HepG2 (cell line): ENCODE measurements at regions not wholly inside any gene's neighbourhood (a gene's known extent, or its start where the extent isn't known, plus 50 kb on each side); places are given as distances from the start of the nearest gene placed in this dataset.
"Not testable (repeated sequence)": the region's sequence is repeated elsewhere in the genome, so short reads cannot be mapped to it uniquely, and the experiment has no call there.

Experiments
- ATAC-seq: fragments of 200-7000 bp; cut with Tn5 transposase; 3 replicates; pipeline ENCODE4 v1.9.1; 2020; ENCODE audit warnings: mild to moderate bottlenecking, moderate library complexity
- BruUV-seq: library from RNA; stranded (reverse); fragments of 400-500 nt; replicated peaks from 2 replicates; lab custom pipeline; 2021; lab: Mats Ljungman, UMichigan
- CTCF ChIA-PET: fragments of 300-600 bp; formaldehyde crosslinking; extraction: SDS; loops from one replicate; lab custom pipeline; 2021; ENCODE audit warnings: low total read pairs, inconsistent platforms, low intra/inter-chr PET ratio; lab: Yijun Ruan, JAX
- POLR2A ChIA-PET: fragments of 350-600 bp; sonication (Branson Sonifier 250); formaldehyde crosslinking; loops from one replicate; lab custom pipeline; 2020; ENCODE audit warnings: antibody characterized with exemption, inconsistent platforms; lab: Yijun Ruan, JAX
- DNase-seq: peaks from one replicate; pipeline ENCODE4 v3.0.0-alpha.2; 2015; ENCODE audit warnings: low spot score
- FAIRE-seq: peaks from 3 replicates; lab custom pipeline; 2011; peaks lifted over from hg19 to GRCh38; lab: Jason Lieb, UNC
- H2AFZ ChIP-seq: one replicate; pipeline ENCODE4 v1.6.1; 2011; ENCODE audit warnings: low read length, inconsistent platforms
- H3K27ac ChIP-seq: fragments of 300-600 bp; 3 replicates; pipeline ENCODE4 v1.8.0; 2011; ENCODE audit warnings: mixed run types, mild to moderate bottlenecking, mixed read lengths, low read length, inconsistent platforms; ENCODE audit not compliant: insufficient read depth; ENCODE audit errors: extremely low read length
- H3K27me3 ChIP-seq, 2 experiments: fragments of 200-600 bp in 1 of 2; 2 replicates in 1 of 2; 3 replicates in 1 of 2; pipeline versions ENCODE4 v1.6.0 to v1.8.0; 2011; ENCODE audit warnings: low read length in 2 of 2, mild to moderate bottlenecking in 2 of 2, moderate library complexity in 2 of 2, inconsistent platforms in 1 of 2; ENCODE audit not compliant: insufficient read depth in 2 of 2, control insufficient read depth in 1 of 2
- H3K36me3 ChIP-seq, 2 experiments: fragments of 200-600 bp in 1 of 2; replicated peaks in 1 of 2; 2 replicates in 1 of 2; 3 replicates in 1 of 2; pipeline versions ENCODE4 v1.5.1 to v1.8.0; 2011; ENCODE audit warnings: low read length in 2 of 2, inconsistent platforms in 1 of 2; ENCODE audit not compliant: insufficient read depth in 2 of 2, control insufficient read depth in 1 of 2
- H3K4me1 ChIP-seq: 2 replicates; pipeline ENCODE4 v1.5.1; 2012; ENCODE audit warnings: low read length, inconsistent platforms; ENCODE audit not compliant: insufficient read depth
- H3K4me2 ChIP-seq: 2 replicates; pipeline ENCODE4 v1.6.0; 2011; ENCODE audit warnings: low read depth, low read length, inconsistent platforms
- H3K4me3 ChIP-seq, 3 experiments: fragments of 200-600 bp in 1 of 3; sonication (generic), shearing (Covaris generic) in 1 of 3; replicated peaks in 1 of 3; 2 replicates each; pipeline ENCODE4 v1.5.1; 2011 to 2016; ENCODE audit warnings: low read length in 3 of 3, inconsistent platforms in 2 of 3, low read depth in 2 of 3, mild to moderate bottlenecking in 2 of 3, control low read depth in 1 of 3, mixed read lengths in 1 of 3; ENCODE audit not compliant: insufficient read depth in 1 of 3
- H3K79me2 ChIP-seq: one replicate; pipeline ENCODE4 v1.6.1; 2011; ENCODE audit warnings: low read length, inconsistent platforms; ENCODE audit not compliant: insufficient read depth
- H3K9ac ChIP-seq: 2 replicates; pipeline ENCODE4 v1.6.0; 2011; ENCODE audit warnings: mild to moderate bottlenecking, low read depth, low read length, inconsistent platforms; ENCODE audit not compliant: insufficient read depth
- H3K9me3 ChIP-seq: 2 replicates; pipeline ENCODE4 v1.5.1; 2012; ENCODE audit warnings: mild to moderate bottlenecking, low read length
- H4K20me1 ChIP-seq: 2 replicates; pipeline ENCODE4 v1.6.0; 2011; ENCODE audit warnings: inconsistent platforms, mild to moderate bottlenecking, low read length, moderate library complexity; ENCODE audit not compliant: insufficient read depth
- BCL6 ChIP-seq: IDR thresholded peaks from 2 replicates; pipeline ENCODE4 v1.6.1; 2016; ENCODE audit warnings: missing genetic modification reagents, missing compliant biosample characterization
- WGBS: methylation state at CpG from one replicate; pipeline ENCODE4 v1.1.6; 2017; ENCODE audit warnings: low lambda C conversion rate; 5-methylcytosine and 5-hydroxymethylcytosine counted together
- in situ Hi-C: cut with HindIII; loops from 2 replicates; pipeline ENCODE4 v1.10.0; 2017; ENCODE audit warnings: low pct_unique_long_range_greater_than_20kb; ENCODE audit not compliant: extremely low pct_ligation_motif_present
- intact Hi-C: fragments of 100-400 bp; cut with micrococcal nuclease; formaldehyde crosslinking; loops from one replicate; pipeline ENCODE4 v1.10.0; 2022; ENCODE audit not compliant: unreplicated experiment

- H3K9ac ChIP-seq, H3K36me3 ChIP-seq, intact Hi-C loops, H3K79me2 ChIP-seq, H2AFZ ChIP-seq, H3K27me3 ChIP-seq, FAIRE-seq, H3K4me3 ChIP-seq, H3K4me2 ChIP-seq, ATAC-seq, DNase-seq, H3K9me3 ChIP-seq, H3K4me1 ChIP-seq: not testable (repeated sequence)
- WGBS = 5% methylated on average over 4 of the region's 4 CpGs
- TF ChIP-seq BCL6 (CRISPR knock-in tag) = peak; percentile 67; the same call in 1 of the 2 replicates
- TF ChIP-seq, all 625 proteins: peak for 1; not testable (repeated sequence) for 624
- H4K20me1 ChIP-seq, CTCF ChIA-PET, H3K27ac ChIP-seq, POLR2A ChIA-PET, in situ Hi-C loops, BruUV-seq: not testable (repeated sequence)
Observed at GRCh38 chr15:84505552-84505951, 95.3 kb upstream of the ZSCAN2 start.

- H2AFZ ChIP-seq, H3K9ac ChIP-seq, H3K27ac ChIP-seq, H3K4me3 ChIP-seq, in situ Hi-C loops, H3K27me3 ChIP-seq, H3K4me2 ChIP-seq, CTCF ChIA-PET, H3K79me2 ChIP-seq, ATAC-seq, intact Hi-C loops, H3K4me1 ChIP-seq, POLR2A ChIA-PET, H4K20me1 ChIP-seq, H3K9me3 ChIP-seq, H3K36me3 ChIP-seq, FAIRE-seq, DNase-seq: not testable (repeated sequence)
- TSS peak; percentile 75 for BruUV-seq
- WGBS = 41% methylated on average over 7 of the region's 9 CpGs
Observed at GRCh38 chr15:84512324-84512723, 88.5 kb upstream of the ZSCAN2 start.

- H3K79me2 ChIP-seq, H3K36me3 ChIP-seq, H3K4me2 ChIP-seq, DNase-seq, POLR2A ChIA-PET, H3K9ac ChIP-seq, FAIRE-seq, H3K9me3 ChIP-seq, BruUV-seq, H3K4me3 ChIP-seq, H2AFZ ChIP-seq, in situ Hi-C loops, H3K27me3 ChIP-seq, intact Hi-C loops, CTCF ChIA-PET, ATAC-seq, H4K20me1 ChIP-seq, H3K27ac ChIP-seq, H3K4me1 ChIP-seq: not testable (repeated sequence)
- WGBS = 96% methylated on average over 2 of the region's 6 CpGs
Observed at GRCh38 chr15:84516773-84517172, 84.0 kb upstream of the ZSCAN2 start.

GRCh38 chr15:84525491-84526344 is 75.1 kb upstream of the ZSCAN2 start:
- intact Hi-C loops, H3K36me3 ChIP-seq, H3K4me3 ChIP-seq, H3K27ac ChIP-seq, FAIRE-seq, H2AFZ ChIP-seq, ATAC-seq, H3K79me2 ChIP-seq, H3K27me3 ChIP-seq, H4K20me1 ChIP-seq, H3K4me1 ChIP-seq, H3K9me3 ChIP-seq, H3K9ac ChIP-seq, CTCF ChIA-PET, H3K4me2 ChIP-seq, BruUV-seq, POLR2A ChIA-PET, DNase-seq, in situ Hi-C loops: not testable (repeated sequence)
- WGBS = 59% methylated on average over 2 of the region's 2 CpGs
